ENCODE measurements at regions not wholly inside any gene's neighbourhood (a gene's known extent, or its start where the extent isn't known, plus 50 kb on each side); places are given as distances from the start of the nearest gene placed in this dataset.
"Not testable (repeated sequence)": the region's sequence is repeated elsewhere in the genome, so short reads cannot be mapped to it uniquely, and the experiment has no call there.

DNA sequence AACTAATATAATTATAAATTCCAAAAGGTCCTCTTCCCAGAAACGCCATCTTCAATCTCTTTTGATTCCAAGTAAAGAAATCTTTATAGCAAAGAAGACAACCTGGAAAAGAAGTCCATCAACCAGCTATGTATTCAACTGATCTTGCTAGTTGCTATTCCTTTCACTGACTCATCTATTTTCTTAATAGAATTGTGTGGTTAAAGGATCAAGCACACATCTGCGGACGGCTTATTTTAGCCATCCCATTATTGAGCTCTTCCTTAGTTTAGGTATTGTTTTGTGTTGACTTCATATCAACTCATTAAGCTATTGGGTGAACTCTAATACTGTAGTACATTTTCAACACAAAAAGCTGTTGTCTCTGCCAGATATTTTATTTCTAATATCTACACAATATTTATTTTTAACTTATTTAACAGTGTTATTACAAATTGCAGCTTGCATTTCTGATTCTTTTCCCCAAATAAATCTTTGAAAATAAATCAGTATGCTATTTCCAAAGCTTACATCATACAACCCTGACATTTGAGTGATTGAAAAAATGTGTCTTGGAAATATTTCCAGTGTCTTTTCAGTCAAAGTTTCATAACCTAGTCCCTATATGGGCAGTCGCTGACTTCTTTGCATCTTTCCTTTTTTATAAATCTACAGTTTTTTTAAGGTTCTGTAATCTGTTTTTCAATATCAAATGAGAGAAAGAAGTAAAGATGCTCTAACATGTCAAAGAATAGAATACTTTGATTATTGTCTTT lies 158.8 kb upstream of the SPRY2 start:
- no peak for DNase-seq

DNA sequence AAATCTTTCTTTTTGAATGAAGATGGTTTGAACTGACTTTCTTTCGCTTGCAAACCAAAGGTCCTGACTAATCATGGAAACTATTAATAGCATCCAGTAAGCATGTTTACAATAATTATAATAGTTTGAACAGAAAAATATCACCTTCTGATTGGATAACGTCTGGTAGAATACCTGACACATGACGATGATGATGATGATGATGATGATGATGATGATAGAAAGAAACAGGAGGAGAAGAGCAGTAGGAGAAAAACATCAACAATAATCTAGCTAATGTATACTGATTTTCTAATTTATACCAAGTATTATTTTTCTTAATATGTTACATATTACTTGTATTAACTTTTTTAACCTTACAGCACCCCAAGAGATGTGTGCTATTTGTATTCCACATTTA lies 157.5 kb upstream of the SPRY2 start:
- DNase-seq, result no peak

DNA sequence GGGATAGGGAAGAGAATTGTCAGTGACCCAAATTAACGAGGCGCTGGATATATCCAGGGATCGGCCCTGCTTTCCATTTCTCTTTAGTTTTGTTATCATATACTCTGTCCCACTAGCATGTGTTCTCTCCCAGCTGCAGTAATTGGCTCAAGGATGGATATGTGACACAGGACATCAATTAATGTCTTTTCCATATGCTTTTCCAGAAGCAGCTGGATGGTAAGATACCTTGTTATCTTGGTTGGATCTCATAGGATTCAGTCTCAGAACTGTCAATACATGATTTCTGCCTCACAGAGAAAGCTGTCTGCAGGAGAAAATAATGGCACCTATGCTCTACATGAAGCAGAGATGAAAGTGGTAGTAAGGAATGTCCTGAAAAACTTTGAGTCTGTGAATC lies 157.1 kb upstream of the SPRY2 start:
- no peak for DNase-seq

DNA sequence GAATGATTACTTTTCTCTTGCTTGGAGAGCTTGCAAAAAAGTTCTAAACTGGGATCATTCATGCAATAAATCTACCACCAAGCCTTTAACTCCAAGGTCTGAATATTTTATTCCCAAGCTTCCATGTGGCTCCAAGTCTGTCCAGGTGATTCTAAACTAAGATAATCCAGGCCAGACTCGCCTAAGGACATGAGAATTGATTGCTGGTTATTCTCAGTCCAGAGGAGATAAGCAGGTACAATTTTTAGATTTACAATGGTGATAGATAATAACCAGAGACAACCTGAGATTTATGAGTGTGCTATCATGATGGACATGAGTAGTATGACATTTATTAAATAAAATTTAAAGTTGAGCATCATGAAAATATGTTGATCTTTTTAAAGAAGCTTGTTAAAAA lies 156.5 kb upstream of the SPRY2 start:
- no peak for DNase-seq

DNA sequence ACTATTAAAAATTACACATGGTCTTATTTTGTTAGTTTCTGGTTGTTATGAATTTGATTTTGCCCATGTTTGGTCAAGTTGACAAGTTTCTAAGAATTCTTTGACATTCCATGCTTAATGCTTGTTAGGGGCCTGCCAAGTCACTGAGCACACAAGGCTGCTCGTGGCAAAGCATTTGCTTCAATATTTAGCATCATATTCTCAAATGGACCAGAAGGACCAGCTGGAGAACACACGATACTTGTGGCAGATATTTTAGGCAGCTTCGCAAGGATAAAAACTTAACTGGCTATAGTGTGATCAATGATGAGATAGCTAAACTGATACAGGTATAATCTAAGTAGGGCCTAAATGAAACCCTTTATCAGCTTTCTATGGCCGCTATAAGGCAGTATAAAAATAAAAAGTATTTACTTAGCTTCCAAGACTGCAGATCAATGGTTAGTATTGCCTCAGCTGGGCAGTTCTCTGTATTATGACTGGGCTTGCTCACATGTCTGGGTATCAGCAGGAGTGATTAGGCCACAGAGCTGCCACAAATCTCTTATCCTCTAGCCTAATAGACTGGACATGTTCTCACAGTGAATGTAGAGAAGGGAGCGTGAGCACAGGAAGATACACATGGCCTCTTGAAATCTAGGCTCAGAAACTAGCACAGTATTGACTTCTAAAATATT lies 155.9 kb upstream of the SPRY2 start:
- no peak for DNase-seq

DNA sequence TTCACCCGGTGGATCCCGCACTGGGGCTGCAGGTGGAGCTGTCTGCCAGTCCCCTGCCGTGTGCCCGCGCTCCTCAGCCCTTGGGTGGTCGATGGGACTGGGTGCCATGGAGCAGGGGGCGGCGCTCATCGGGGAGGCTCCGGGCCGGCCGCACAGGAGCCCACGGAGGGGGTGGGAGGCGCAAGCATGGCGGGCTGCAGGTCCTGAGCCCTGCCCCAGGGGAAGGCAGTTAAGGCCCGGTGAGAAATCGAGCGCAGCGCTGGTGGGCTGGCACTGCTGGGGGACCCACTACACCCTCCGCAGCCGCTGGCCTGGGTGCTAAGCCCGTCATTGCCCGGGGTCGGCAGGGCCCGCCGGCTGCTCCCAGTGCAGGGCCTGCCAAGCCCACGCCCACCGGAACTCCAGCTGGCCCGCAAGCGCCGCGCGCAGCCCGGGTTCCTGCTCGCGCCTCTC lies 149.6 kb upstream of the SPRY2 start:
- DNase-seq, result not testable (repeated sequence)

DNA sequence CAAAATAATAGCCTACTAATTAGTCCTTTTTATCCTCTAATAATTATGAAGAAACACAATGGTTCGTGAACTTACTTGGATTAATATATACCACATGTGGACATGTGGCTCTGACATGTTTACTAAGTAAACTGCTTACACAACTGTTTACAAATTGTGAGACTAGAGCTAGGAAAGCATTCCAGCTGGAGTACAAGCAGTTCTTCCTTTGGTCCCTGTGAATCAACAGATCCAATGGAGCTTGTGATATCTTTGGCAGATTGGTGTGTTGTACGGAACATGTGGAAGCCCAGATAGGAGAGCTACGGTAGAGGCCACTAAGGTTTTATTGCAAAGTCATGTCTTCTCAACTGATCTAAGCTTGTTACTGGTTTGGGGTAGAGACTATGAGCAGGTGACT lies 145.5 kb upstream of the SPRY2 start:
- no peak for DNase-seq

DNA sequence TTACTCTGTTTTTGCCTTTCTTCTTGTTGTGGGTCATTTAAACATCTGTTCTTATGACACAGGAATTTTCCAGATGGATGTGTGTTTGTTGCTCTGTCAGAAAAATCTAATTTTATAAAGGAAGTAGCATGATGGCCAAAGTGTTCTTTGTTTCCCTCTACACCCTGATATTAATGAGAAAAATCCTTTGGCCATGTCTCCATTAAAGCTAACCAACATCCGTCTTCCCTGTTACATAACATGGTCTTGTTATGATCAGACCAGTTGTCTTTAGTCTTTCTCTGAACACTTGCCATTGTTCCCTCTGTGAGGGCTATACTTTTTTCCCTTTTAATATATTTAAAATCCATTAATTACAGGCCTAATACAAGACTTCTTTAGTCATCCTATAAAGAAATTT lies 142.2 kb upstream of the SPRY2 start:
- no peak for DNase-seq

DNA sequence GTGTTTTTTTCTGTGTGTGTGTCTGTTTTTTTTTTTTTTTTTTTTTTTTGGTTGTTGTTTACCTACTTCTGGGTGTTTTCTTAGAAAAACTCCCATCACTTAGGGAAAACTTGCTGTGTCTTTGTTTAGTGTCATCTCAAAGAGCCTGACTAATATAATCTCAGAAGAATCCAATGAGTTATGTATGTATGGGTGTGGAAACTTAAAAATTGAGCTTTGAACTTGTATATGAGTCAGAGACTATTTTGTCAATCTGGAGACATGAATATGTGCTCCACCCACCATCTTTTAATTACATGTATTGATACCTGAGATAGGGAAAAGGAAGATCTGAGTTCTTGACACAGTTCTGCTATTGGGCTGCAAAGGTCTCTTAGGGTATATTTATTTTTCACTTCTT lies 140.7 kb upstream of the SPRY2 start:
- no peak for DNase-seq

DNA sequence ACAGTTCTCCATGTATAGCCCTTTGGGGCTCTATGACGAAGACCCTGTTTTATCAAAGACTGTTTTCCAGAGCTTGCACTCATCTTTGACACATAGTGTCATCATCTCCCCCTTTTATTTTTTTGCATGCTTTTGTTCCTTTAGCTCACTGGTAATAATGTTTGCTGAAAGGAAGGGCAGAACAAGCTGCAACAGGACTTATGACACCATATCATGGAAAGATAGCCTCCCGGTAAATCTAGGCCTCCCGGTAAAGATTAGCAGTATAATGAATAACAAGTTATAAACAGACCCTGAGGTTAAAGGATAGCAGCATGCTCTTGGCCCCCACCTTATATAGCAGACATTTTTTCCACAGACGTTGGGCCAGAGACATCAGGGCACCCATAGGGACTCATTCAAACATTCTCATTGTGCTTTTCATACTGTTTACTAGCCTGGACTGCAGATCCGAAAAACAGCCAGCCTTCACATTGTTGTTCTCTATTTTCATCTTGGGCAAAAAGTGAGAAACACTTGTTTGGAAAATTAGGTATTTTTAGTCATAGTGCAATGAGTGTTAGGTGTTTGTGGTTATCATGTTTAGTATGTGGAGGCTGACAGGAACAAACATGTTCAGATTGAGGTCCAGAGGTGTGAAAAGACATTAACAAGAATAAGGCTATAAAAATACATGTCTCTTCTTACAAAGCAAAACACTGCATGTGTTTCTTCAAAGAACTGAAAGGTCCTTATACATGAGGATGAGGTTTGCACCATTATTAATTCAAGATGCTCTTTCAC lies 136.9 kb upstream of the SPRY2 start:
- DNase-seq, result no peak

DNA sequence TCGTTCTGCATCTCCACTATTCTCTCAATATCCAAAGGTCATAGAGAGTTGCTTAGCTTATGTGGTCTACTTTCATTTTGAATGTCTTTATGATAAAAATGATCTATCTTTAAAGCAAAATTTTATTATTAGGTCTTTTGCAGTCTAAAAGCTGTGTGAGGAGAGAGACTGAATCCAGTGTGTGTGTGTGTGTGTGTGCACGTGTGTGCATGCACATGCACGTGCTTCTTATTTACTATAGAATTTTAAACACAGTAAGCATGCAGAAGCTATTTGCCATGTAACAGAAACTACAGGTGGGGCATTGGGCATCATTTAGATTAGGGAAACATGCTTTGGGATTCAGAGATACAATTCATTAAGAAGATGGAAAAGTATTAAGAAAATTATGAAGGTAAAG lies 136.0 kb upstream of the SPRY2 start:
- no peak for DNase-seq

DNA sequence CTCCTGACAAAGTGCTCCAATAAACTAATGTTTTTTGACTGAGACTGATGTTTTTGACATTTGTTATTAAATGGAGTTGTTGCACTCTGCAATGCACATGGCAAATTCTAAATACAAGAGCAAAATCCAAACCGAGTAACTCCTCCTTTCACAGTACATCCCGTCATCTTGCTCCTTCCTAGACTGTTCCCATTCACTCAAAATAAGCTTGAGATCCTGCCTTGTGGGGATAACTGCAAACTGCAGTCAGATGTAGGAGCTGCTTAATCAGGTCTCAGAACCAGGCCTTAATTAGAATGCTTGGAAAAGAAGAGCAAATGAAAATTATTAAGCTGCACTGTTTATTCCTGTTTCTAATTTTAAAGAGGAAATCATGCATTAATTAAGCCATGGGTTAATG lies 134.8 kb upstream of the SPRY2 start:
- DNase-seq, result no peak

DNA sequence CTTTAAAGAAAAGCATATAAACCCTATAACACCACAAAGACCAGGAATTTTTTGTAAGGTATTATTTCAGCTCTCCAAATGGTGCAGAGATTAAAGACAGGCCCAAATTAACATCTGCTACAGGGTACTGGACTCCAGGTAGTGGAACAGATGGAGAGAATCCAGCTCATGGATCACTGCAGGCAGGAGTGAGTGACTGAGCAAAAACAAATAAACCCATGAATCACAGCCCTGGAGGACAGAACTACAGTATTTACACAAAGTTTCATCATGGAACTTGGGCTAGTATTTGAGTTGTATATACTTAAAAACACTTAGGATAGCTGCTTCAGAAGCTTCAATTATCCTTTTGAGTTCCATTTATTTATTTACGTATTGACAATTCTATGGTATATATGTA lies 132.8 kb upstream of the SPRY2 start:
- DNase-seq, result no peak

DNA sequence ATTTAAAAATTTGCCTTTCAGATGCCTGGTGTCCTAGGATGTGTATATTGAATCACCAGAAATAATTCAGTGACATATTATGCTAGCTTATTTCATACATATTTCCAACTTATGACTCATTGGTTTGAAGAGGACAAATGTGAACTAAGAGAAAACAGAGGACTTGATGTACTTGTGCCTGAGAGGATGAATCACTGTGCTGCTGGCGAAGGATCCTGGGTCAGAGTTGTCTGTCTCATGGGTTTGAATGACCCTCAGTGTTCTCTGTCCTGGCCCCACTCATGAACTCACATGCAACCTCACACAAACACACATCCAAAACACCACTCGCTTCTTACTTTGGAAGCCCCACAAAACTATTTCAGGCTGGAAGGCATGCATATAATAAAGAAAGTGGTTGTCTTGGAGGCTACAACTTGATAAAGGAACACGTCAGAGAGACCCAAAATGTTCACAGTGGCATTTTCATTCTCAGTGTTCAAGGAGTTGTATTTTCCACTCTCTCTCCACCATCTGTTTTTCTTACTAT lies 129.0 kb upstream of the SPRY2 start:
- no peak for DNase-seq

DNA sequence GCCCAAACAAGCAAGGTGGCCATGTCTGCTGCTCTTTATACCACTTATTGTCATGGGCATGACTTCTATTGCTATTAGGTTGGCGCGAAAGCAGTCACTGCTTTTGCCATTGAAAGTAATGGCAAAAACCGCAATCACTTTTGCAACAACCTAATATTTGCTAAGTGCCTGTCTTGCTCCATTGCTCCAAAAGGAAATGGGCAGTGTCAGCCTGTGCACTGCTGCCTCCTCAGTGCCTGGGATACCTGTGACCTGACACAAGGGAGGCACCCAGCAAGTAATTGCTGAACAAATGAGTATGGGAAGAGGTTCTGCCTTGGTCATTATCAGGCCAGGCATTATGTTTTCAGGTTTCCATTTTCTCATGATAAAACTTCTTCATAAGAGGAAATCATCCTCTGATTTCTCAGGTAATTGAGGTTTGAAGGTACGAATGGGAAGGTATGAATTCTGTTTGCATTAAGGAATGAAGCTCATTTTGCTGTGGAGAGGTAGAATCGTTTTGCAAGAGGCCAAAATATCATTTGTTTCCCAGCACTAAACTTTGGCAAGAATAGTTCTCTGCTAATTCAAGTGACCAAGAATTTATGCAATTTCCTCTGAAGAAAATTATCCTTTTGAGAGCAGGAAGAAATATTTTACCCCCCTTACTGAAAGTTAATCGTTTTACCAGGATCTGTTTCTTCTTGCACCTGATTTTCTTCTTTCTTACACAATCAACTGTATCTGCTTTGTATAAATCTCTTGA lies 128.4 kb upstream of the SPRY2 start:
- DNase-seq, result no peak

DNA sequence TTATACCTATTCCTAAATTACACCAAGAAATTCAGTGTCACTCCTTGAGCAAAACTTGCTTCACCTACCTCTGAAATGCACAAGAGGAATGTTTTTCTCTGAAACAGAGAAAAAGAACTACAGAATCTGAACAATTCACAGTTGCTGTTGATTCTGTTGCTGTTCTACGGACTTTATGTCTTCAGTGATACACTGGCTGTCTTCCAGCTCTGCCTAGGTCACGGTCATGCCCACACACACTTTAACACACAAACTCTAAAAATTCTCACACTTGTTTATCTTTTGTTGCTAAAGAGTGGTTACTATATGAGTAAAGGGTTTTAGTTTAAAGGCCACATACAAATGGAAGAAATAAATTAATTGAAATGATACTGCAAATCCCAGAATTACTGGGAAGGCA lies 124.4 kb upstream of the SPRY2 start:
- no peak for DNase-seq

DNA sequence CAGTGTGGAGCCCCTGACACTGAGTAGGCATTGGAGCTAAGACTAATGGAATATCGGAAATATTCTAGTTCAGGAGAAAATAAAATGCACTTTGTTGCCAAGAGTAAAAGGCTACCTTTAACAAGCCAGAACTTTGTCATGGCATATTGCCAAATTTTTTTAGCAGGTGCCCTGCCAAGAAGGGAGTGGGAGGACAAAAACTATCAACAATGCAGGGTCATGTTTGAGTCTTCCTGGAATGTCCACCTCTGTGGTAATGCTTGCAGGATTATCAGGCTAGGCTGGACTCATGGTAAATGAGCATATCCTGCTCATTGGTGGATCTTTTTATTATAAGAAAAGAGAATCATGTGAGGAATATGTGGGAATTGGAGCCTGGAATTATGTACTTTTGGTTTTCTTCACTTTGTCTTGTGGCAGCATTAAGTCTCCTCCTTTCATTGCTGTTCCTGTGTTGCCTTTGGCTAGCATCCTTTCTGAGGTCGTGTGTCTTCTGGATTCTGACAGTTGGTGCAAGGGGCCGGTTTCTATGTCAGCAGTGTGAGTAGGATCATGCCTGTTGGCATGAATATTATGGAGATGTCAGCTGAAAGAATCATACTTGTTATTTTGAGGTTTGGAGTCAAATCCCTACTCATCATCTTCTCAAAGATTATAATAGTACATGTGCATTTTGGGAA lies 122.9 kb upstream of the SPRY2 start:
- DNase-seq, result no peak

DNA sequence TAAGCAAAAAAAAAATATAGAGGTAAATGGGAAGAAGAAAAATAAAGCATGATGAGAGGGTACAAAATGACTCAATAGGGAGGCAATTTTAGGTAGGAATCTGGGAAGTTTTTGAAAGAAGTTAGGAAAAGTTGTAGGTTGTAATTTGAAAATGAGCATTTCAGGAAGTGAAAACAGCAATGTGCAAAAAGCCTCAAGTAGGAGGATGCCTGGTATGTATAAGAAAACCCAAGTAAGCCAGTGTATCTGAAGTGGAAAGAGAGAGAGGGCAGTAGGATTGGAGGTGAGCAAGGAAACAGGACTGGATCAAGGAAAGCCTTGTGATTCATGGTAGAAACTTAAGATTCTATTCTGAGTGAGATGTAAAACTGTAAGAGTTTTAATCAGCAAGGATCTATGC lies 121.6 kb upstream of the SPRY2 start:
- no peak for DNase-seq

DNA sequence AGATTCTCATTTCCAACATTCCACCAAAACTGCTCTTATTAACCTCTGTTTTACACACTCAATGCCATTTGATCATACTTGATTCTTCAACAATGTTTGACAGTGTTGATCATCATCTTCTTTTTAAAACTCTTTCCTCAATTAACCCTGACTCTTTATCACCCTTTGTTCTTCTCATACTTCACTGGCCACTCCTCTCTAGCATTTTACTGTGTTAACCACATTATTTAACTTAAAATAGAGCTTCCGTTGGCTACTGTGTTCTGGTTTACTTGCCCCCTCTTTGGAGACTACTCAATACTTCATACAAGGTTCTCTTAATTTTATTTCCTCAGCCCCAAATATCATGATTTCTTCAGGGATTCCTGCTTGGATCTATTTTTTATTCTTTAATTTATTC lies 121.1 kb upstream of the SPRY2 start:
- DNase-seq, result no peak

DNA sequence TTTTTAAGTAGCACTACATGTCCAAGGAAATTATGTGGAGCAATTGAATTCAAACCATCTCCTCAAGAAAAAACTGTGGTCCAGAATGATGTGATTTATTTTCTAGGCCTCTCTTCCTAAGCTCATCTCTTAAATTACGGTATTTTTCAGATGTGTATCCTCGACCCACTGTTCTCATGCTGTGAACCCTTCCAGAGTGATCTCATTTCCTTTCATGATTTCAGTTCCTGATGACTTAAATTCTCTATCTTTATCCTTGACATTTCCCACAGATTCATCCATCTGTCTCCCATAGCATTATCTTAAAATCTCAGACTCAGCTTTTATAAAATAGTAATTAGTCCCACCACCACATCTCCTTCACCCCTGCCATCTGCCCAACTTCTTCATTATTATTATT lies 117.6 kb upstream of the SPRY2 start:
- DNase-seq, result no peak

DNA sequence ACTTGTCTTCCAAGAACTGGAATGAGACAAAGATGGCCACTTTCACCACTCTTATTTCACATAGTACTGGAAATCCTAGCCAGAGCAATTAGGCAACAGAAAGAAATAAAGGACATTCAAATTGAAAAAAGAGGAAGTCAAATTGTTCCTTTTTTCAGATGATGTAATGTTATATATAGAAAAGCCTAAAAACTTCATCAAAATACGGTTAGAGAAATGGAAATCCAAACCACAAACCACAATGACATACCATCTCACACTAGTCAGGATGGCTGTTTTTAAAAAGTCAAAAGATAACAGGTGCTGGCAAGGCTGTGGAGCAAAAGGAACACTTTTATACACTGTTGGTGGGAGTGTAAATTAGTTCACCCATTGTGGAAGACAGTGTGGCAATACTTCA lies 113.3 kb upstream of the SPRY2 start:
- DNase-seq, result no peak

DNA sequence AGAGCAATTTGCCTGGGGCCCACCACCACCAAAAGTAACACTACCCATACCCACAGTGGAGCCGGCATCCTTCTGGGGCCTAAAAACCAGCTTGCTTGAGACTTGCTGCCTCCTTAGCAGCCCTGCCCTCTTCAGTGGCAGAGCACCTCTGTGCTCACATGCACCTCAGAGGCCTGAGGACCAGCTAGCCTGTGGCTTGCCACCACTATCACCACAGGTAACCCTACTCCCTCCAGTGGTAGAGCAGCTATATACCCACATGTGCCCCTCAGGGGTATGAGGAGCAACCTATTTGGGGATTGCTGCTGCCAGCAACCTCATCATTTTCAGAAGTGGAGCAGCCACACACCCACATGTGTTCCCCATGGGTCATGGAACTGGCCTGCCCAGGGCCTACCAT lies 111.4 kb upstream of the SPRY2 start:
- DNase-seq, result no peak

Measured in NCI-H748 treated with DMSO at 0.1 percent for 48 hours (cell line).